Activated naive CD8-positive, alpha-beta T cell treated with anti-CD3 and anti-CD28 coated beads, Interleukin-2, amount 50 U/mL, for 16 hours (primary cell): ENCODE measurements at regions not wholly inside any gene's neighbourhood (a gene's known extent, or its start where the extent isn't known, plus 50 kb on each side); places are given as distances from the start of the nearest gene placed in this dataset.
"Not testable (repeated sequence)": the region's sequence is repeated elsewhere in the genome, so short reads cannot be mapped to it uniquely, and the experiment has no call there.

Source experiments
- DNase-seq: peaks from one replicate; pipeline ENCODE4 v3.0.0-alpha.2; 2020; ENCODE audit warnings: low read depth, low spot score

DNA sequence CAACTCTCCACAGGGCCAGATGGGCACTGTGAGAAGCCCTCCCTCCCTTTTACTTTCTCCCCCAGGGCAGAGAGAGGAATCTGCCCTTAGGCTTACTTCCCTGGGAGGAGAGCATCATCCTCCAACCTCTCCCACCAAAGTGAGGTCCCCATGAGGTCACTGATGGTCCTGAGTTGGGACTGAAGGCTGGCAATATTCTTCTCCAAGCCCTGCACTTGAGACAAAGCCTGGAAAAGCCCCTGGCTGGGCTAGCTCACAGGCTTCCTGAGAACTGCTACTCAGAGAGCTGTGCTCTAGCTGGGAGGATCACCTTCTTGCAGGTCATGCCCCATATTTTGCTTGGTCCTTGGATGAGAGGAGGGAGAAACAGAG is 110.0 kb upstream of the MEF2A start:
- DNase-seq = no peak

DNA sequence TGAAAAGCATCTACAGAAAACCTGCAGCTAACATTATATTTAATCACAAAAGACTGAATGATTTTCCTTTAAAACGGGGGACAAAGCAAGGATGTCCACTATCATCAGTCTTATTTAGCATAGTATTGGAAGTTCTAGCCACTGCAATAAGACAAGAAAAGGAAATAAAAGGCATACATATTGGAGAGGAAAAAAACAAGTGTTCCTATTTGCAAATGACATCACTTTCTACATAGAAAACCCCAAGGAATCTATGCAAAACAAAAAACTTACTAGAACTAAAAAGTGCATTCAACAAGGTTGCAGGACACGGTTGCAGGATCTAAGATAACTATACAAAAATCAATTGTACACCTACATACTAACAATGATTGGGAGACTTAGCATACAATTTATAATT is 101.6 kb upstream of the MEF2A start:
- no peak for DNase-seq

DNA sequence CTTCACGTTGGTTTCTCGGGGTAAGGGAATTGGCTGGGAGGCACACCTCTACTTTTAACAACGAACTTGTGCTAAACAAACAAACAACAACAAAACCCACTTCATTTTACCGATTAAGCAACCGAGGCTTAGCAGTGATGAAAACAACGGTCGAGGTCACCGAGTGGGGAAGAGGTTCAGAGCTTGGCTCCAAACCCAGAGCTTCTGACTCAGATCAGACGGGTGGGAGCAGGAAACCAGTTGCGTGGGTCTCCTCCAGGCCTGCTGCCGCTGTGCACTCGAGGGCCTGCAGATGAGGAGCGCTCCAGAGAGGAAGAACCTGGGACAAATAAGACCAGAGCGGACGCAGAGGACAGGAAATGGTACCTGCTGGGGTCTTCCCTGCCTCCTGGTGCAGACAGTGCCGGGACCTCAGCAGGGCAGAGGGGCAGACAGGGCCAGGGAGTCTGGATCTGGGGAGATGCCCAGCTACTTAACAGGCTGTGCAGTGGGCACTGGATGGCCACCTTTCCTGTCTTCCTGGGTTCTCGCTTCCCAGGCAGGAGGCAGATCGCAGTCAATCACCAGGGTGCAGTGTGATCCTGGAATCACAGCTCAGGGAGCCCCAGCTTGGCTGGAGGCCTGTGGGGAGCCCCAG is 99.0 kb upstream of the MEF2A start:
- no peak for DNase-seq

DNA sequence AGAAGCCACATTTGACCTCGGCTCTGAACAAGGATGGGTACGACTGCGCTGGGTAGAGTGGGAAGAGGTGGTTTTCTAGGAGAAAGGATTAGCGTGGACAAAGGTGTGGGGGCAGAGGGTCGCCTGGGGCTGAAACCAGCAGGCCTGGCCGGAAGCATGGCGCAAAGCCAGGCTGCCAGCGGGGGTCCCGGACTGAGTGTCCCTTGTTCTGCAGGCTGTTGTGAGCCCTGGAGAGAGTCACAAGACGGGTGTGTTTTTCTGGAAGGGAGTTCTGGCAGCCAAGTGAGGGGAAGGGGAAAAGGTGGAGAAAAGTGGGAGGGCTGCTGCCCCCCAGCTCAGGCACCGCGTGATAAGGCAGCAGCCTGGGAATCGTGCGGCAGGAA is 98.5 kb upstream of the MEF2A start:
- DNase-seq = no peak

DNA sequence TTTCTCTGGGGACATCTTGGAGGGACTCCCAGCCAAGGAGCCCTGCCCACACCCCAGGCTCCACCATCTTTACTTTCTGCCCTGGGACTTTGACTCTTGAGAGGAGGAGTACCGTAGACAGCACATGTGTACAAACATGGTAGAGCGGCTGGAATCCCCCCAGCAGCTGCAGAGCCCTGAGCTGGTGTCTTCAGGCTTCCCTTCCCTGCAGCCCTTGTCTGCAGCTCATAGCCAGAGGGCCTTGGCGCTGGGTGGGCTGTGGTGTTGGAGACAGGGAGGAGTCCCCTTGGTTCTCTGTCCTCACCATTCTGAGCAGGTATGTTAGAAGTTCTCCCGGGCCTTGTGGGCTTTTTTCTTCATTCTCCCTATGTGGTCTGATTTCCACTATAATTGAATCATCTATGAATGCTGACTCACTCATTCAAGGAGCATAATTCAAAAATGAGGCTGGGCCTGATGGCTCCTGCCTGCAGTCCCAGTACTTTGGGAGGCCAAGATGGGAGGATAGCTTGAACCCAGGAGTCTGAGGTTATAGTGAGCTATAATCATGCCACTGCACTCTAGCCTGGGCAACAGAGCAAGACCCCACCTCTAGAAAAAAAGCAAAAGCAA is 97.8 kb upstream of the MEF2A start:
- no peak for DNase-seq

DNA sequence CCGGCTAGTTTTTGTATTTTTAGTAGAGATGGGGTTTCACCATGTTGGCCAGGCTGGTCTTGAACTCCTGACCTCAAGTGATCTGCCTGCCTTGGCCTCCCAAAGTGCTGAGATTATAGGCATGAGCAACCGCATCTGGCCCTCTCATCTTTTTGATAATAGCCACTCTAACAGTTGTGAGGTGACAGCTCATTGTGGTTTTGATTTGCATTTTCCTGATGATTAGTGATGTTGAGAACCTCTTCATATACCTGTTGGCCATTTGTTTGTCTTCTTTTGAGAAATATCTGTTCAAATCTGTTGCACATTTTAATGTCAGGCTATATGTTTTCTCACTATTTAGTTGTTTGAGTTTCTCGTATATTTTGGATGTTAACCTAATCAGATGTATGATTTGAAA is 95.6 kb upstream of the MEF2A start:
- not testable (repeated sequence) for DNase-seq

DNA sequence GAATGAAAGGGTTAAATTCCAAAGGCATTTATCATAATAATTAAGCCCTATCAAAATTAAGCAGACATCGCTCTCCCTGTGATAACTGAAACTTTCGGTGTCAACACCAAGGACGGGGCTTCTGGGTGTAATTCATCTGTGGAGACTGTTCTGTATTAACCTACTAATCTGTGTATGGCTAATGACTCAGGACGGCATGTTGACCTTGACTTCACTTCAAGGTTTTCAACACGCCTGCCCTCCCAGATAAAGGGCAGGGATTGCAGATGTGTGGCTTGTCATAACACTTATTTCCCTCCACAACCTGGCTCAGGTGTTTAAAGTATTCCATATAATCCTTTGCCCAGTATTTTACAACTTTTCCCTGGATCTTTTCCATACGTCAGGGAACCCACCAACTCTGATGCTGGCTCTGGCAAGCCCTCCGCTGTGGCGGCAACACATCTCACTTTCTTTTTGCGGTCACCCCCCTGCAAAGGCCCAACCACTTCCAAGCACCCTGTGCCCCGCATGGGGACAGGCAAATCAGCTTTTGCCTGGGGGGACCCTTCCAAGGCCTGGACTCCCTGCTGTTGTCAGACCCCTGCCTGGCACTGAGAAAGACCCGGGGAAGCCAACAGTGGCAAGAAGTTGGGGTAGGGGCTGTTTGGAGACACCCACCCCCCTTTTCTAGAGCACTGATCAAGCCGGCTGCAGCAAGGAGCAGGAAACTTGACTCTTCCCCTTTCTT is 93.2 kb upstream of the MEF2A start:
- DNase-seq = no peak

DNA sequence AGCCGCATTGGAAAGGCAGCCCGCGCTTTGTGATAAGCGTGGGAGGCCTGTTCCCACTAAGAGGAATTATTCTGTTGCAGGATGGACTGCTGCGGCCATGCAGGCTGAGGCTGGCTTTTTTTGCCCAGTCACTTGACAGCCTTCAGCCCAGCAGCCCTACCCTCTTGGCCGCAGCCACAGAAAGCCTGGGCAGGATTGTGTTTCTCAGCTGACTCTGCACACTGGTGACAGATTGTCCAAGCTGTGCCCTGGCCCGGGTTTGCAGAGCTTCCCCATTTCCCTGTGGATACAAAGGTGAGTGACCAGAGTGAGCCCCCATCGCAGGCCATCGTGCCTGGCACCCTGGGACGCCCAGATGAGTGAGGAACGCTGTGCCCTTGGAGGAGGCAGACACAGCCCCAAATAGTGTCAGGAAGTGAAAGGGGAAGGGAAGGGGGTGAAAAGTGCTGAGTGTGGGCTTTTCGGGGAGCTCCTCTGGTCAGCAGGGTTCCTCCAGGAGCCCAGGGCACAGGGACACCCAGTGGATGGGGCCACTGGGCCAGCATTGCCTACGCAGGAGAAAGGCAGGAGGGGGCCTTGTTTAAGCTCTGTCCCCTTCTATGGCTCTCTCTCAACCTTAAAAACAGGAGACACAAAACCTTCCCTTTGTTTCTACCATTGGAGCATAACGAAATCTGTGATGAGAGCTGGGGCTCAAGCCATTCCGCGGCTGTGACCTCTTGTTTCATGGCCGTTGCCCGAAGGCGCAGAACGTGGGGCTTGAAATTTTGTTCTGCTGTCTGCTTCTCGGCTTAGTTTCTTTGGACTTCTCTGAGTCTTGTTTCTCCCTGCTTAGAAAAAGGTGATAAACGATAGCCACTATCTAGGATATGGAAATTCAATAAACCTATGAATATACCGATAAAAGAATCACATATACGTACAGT is 91.5 kb upstream of the MEF2A start:
- DNase-seq = no peak

DNA sequence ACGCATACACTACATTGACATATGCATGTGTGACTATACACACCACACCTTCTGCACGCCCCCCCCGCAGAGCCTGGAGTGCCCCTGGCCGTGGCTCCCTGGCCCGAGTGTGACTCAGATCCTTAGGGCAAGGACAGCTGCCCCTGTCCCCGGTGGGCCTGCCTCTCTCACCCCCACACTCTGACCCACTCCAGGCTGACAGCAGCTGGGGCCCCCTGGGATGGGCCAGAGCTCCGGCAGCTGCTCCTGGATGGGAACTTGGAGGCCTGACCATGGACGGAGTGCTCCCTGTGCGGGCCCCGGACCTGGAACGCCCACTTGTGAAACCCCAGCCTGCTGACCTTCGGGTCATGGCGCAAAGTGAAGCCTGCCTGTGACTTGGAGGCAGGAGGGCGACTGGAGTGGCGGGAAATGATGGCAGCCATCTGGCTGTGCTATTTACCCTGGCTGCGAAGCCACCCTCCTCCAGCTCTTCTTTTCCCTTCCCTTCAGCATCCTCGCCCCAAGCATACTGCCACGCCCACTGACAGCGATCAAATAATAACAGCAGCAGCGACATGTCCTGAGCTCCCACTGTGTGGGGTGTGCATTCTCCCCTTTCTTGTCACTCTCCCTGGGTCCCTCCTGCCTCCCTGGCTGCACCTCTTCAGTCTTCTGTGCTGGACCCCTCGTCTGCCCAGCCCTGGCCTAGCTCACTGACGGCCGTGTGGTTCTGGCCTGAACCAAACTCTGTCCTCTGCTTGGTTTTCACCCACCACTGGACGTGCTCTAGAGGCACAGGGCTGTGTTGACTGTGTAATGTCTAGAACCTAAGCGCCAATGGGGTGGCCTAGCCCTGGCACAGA is 90.7 kb upstream of the MEF2A start:
- no peak for DNase-seq

DNA sequence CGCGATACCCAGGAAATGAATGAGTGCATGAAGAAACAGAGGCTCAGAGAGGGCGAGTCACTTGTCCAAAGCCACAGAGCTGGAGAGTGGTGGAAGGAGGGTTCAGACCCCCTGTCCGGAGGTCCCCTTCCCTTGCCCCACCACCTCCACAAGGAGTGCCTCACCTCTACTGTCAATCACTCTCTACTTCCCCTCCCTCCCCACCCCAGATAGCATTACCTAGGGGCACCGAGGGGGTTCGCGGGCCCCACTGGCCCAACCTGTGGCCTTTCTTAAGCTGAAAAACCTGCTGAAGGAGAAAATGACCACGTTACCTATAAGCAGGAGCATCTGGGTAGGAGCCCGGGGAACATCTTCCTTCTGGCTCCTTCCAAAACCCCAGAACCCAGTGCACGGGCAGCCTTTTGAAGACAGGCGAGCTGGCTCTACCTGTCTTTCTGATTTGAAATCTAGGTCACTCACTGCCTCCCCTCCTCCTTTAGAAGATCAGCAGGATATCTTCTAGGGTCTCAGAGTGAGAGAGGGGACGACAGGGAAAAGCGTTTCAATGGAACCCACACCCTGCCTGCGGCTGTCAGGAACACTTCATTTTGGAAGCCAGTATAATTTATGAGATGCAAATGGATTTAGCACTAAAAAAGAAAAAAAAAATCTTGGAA is 89.9 kb upstream of the MEF2A start:
- no peak for DNase-seq

DNA sequence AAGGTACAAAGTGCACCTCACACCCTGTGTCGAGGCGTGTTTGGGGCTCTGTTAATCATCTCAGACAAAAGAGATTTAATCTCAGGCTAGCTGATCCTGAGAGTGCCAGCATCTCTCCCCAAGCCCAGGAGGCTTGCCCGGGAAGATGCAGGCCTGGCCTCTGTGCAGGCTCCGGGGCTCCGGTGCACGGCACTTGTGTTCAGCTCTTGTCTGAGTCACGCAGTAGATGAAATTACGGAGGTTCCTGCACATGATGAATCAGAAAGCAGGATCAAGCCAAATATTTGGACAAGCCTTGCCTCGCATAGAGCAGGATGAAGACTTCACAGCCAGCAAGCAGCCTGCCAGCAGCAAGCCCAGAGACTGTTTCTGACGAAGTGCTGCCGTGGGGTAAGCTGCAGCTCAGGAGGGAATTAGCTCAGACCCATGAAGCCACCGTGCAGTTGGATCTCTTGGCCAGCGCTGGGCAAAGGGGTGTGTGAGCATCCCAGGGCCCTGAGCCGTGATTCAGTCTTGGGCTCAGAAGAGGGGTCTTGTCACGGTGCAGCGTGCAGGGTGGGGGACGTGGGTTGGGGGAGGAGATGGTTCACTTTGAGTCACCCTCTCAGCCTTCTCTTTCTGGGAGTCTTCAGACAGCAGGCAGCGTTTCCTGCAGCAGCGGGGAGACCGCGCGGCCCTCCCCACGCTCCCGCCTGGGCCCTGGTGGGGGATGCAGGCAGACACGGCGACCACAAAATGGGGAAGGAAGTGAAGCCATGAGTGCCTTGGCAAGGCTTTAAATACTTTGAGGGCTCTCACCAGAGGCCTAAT is 89.2 kb upstream of the MEF2A start:
- DNase-seq = no peak

DNA sequence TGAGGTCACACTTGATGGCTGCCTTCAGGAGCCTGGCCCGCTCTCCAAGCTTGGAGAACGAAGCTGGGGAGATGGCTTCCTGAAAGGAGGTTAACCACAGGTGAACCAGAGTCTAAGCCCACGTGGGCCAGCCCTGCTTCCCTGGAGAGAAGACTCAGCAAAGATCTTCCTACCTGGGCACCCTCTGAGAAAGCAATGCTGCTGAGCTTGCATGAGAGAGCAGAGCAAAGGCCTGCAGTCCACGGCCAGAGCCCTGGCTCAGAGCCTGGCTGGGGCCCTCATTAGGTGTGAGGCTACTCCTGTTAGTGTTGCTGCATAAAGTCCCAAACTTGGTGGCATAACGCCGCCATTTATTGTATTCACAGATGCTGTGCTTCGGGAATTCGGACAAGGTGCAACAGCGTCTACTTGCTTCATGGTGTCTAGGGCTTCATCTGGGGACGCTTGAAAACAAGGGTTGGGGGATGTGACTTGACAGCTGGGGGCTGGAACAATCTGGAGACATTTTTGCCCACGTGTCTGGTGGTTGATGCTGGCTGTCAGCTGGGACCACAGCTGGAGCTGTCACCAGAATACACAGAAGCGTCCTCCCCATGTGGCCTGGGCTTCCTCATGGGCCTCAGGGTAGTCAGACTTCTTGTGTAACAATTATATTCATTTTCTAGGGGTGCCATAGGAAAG is 87.9 kb upstream of the MEF2A start:
- DNase-seq = no peak

DNA sequence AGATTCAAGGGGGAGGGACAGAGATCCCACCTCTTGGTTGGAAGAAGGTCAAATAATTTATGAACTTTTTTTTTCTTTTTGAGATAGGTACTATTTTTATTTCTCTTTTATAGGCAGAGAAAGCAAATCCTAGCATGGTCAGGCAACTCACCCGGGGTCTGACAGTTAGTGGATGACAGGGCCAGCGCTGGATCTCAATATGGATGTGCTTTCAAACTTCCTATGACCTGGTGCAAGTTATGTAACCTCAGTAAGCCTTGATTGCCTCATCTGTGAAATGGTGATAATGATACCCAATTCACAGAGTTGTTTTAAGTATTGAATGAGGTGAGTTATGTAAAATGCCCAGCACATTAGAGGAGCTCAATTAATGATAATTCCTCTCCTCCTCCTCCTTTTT is 86.8 kb upstream of the MEF2A start:
- DNase-seq = no peak

DNA sequence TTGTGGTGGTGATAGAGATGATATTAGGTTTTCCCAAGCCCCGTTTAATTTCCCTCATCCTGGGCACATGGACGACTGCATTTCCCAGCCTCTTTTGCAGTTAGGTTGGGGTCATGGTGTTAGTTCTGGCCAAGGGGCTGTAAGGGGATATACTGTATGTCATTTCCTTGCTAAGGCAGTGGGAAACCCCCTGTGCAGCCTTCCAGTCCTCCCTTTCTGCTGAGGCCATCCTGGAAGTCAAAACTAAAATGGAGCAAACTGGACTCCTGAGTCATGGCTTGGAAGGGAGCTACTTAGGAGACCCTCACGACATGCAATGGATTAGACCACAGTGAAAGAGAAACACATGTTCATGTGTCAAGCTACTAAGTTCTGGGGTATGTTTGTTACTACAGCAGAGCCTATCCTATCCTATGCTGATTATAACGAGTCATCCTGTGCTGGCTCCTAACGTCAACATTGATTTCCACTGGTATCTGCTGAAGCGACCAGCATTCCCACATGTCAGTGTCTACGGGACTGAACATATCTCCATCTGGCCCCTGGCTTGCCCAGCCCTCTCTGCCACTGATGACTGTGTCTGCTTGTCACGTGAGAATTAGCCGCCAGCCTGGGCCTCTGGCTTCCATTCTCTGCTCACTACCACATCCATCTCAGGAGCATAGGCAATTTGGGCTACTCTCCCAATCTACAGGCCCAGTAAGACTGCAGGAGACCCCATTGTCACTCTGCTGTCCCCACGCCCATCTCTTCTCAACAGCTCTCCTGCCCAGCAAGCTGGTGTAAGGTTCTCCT is 85.6 kb upstream of the MEF2A start:
- DNase-seq = no peak

DNA sequence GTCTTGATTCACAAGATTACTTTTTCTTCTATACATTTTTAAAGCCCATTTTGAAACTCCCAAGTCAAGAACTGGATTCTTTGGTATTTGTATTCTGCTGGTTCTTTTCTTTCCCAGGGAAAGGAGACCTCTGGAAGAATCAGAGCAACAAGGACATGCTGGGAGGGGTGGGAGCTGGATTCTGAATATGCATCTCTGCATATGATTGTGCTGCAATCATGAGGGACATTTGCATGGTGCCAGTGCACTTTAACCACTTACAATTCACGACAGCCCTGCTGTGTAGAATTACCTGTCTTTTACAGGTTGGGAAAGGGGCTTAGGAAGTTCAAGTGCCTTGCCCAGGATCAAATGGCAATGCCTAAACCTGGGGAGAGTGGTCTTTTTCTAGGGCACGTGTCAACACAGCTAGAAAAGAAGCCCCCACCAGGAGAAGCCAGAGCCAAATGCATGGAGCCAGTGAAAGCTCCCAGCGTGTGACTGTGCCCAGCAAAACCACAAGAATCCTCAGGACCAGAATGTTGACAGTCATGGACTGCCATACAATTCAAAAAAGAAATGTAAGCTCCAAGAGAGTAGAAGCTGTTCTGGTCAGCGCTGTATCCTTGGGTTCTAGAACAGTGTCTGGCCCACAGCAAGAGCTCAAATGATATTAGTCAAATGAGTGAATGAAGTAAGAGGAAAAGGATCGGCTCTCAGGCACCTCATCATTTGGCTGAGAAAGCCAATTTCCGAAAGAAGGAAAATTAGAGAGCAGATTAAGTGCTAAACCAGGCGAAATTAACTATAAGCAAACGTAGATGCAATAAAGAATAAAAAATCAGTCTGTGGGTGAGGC is 84.5 kb upstream of the MEF2A start:
- DNase-seq = no peak

DNA sequence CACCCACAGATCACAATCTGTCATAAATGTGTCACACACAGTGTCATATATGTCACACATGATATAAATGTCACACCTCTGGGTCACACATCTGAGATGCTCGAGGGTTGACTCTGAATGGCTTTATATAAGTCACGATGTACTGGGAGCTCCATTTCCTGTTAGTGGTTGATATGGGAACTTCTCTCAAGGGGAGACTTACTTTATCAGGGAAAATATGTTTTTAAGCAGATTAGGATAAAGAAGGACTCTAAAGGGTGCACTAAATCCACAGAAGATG is 83.9 kb upstream of the MEF2A start:
- DNase-seq = no peak

DNA sequence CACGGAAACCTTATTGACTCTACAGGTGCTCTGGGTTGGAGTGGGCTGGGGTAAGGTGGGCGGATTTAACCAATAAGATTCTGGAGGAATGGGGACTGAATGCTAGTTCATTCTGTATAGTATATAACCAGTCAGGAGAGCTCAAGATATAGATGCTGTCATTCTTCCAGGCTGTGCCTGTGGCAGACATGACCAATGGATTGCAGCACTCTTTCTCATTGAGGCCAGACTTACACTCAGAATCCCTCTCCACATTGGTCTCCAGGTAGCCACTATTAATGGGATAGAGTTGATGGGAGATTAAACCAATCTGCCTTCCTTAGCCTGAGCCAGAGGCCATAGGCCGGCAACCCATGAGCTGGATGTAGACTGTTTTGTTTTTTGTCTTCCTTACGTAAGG is 82.8 kb upstream of the MEF2A start:
- no peak for DNase-seq
